T-helper 2 cell treated with Interferon-gamma antibody and Interleukin-4, amounts not matched to agents 5 μg/mL and 100 μg/mL, for 36 hours (primary cell): ENCODE measurements at regions not wholly inside any gene's neighbourhood (a gene's known extent, or its start where the extent isn't known, plus 50 kb on each side); places are given as distances from the start of the nearest gene placed in this dataset.

ENCODE experiments used
- DNase-seq: peaks from one replicate; pipeline ENCODE4 v3.0.0; 2021; ENCODE audit warnings: low spot score
- H3K27ac Mint-ChIP-seq: one replicate; pipeline ENCODE4 v1.8.0; 2021; ENCODE audit warnings: mild to moderate bottlenecking, mixed read lengths
- H3K27me3 Mint-ChIP-seq: one replicate; pipeline ENCODE4 v1.8.0; 2021; ENCODE audit warnings: low read depth, mixed read lengths
- H3K36me3 Mint-ChIP-seq: one replicate; pipeline ENCODE4 v1.8.0; 2021; ENCODE audit warnings: low read depth, mixed read lengths
- H3K4me1 Mint-ChIP-seq: one replicate; pipeline ENCODE4 v1.8.0; 2021; ENCODE audit warnings: low read depth, mixed read lengths
- H3K4me3 Mint-ChIP-seq: one replicate; pipeline ENCODE4 v1.8.0; 2022; ENCODE audit warnings: mild to moderate bottlenecking, moderate library complexity, mixed read lengths
- H3K9me3 Mint-ChIP-seq: one replicate; pipeline ENCODE4 v1.8.0; 2021; ENCODE audit warnings: mixed read lengths

DNA sequence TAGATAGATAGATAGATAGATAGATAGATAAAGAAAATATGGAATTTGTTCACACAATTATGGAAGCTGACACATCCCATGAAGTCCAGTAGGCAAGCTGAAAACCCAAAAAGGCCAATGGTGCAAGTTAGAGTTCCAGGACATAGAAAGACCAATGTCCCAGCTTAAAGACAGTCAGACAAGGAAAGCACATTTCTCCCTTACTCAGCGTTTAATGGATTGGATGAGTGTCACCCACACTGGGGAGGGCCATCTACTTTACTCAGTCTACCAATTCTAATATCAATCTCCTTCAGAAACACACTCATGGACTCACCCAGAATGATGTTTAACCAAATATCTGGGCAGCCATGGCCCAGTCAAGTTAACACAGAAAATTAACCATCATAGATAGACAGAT, 327.7 kb upstream of the CDH11 start:
- Mint-ChIP-seq H3K36me3 (no peaks in the 10 kb centered on the region), H3K27ac (no peak overlapping the region), H3K9me3 (peaks cover 53% of the 10 kb centered on the region), H3K4me1 (no peaks in the 10 kb centered on the region), H3K4me3 (no peak overlapping the region), H3K27me3 (no peaks in the 10 kb centered on the region)
- DNase-seq = no peak

GRCh38 chr16:65446427-65446826, 324.6 kb upstream of the CDH11 start:
- no peaks in the 10 kb centered on the region for H3K36me3 Mint-ChIP-seq
- H3K27ac Mint-ChIP-seq = no peak overlapping the region
- no peak overlapping the region for H3K4me3 Mint-ChIP-seq
- no peak for DNase-seq
- H3K4me1 Mint-ChIP-seq = no peaks in the 10 kb centered on the region
- H3K9me3 Mint-ChIP-seq = peaks cover 56% of the 10 kb centered on the region
- H3K27me3 Mint-ChIP-seq = no peaks in the 10 kb centered on the region

GRCh38 chr16:65445313-65446260, 323.7 kb upstream of the CDH11 start:
- no peaks in the 10 kb centered on the region for H3K4me1 Mint-ChIP-seq
- H3K27me3 Mint-ChIP-seq = no peaks in the 10 kb centered on the region
- no peak for DNase-seq
- H3K27ac Mint-ChIP-seq = no peak overlapping the region
- H3K9me3 Mint-ChIP-seq = peaks cover 57% of the 10 kb centered on the region
- H3K36me3 Mint-ChIP-seq = no peaks in the 10 kb centered on the region
- H3K4me3 Mint-ChIP-seq = no peak overlapping the region

GRCh38 chr16:65441501-65441900, 319.6 kb upstream of the CDH11 start:
- no peak for DNase-seq
- Mint-ChIP-seq H3K36me3 (no peaks in the 10 kb centered on the region), H3K9me3 (peaks cover 27% of the 10 kb centered on the region), H3K27ac (no peak overlapping the region), H3K4me1 (no peaks in the 10 kb centered on the region), H3K27me3 (no peaks in the 10 kb centered on the region), H3K4me3 (no peak overlapping the region)

- DNase-seq = no peak
- H3K9me3 Mint-ChIP-seq = peaks cover 29% of the 10 kb centered on the region
- no peak overlapping the region for H3K27ac Mint-ChIP-seq
- H3K4me3 Mint-ChIP-seq = no peak overlapping the region
- no peaks in the 10 kb centered on the region for H3K27me3 Mint-ChIP-seq
- H3K4me1 Mint-ChIP-seq = no peaks in the 10 kb centered on the region
- no peaks in the 10 kb centered on the region for H3K36me3 Mint-ChIP-seq
Observed at GRCh38 chr16:65429504-65430181, 307.8 kb upstream of the CDH11 start.

- H3K4me1 Mint-ChIP-seq = no peaks in the 10 kb centered on the region
- peaks cover 25% of the 10 kb centered on the region for H3K9me3 Mint-ChIP-seq
- H3K27ac Mint-ChIP-seq = no peak overlapping the region
- no peaks in the 10 kb centered on the region for H3K27me3 Mint-ChIP-seq
- H3K4me3 Mint-ChIP-seq = no peak overlapping the region
- no peak for DNase-seq
- H3K36me3 Mint-ChIP-seq = no peaks in the 10 kb centered on the region
Observed at GRCh38 chr16:65426484-65426883, 304.6 kb upstream of the CDH11 start.

DNA sequence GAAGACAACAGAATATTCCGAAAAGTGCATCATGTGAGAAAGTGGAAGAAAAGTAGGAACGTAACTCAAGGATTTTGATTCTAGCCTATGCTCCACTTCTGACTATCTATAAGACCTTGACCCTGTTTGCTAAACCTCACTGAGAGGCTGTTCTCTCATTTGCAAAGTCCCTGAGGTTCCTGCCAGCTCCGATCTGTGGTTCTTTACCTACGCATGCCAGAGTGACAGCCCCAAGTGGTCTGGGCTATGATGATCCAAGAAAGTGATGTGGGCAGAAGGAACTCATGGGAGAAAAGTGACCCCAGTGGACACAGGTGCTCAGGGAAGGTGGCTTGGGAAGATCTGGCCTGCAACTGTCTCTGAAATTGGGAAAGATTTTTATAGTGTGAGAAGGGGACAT, 301.1 kb upstream of the CDH11 start:
- H3K36me3 Mint-ChIP-seq = no peaks in the 10 kb centered on the region
- H3K4me1 Mint-ChIP-seq = no peaks in the 10 kb centered on the region
- no peaks in the 10 kb centered on the region for H3K27me3 Mint-ChIP-seq
- peaks cover 29% of the 10 kb centered on the region for H3K9me3 Mint-ChIP-seq
- H3K27ac Mint-ChIP-seq = no peak overlapping the region
- DNase-seq = no peak
- H3K4me3 Mint-ChIP-seq = no peak overlapping the region

DNA sequence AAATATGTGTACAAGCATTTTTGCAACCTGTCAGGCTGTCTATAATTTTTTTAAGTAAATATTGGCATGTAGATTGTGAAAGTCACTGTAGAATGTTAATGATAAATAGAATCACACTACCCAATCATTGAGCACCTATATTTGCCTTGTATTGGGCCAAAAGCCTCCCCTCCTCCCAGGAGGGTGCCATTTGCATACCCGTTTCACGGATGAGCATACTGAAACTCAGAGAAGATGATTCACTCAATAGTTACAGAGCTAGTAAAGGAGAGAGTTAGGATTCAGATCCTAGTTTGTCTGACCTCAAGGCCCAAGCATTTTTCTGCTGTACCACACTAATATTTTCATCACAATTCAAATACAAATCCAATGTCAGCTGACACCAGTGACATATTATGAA, 299.7 kb upstream of the CDH11 start:
- H3K27me3 Mint-ChIP-seq = no peaks in the 10 kb centered on the region
- no peaks in the 10 kb centered on the region for H3K36me3 Mint-ChIP-seq
- DNase-seq = no peak
- no peak overlapping the region for H3K27ac Mint-ChIP-seq
- no peaks in the 10 kb centered on the region for H3K4me1 Mint-ChIP-seq
- peaks cover 31% of the 10 kb centered on the region for H3K9me3 Mint-ChIP-seq
- no peak overlapping the region for H3K4me3 Mint-ChIP-seq

- Mint-ChIP-seq H3K36me3 (no peaks in the 10 kb centered on the region), H3K27me3 (no peaks in the 10 kb centered on the region), H3K27ac (no peak overlapping the region), H3K4me1 (no peaks in the 10 kb centered on the region), H3K4me3 (no peak overlapping the region), H3K9me3 (peaks cover 39% of the 10 kb centered on the region)
- DNase-seq = no peak
Observed at GRCh38 chr16:65418435-65418834, 296.6 kb upstream of the CDH11 start.

- H3K36me3 Mint-ChIP-seq = no peaks in the 10 kb centered on the region
- no peaks in the 10 kb centered on the region for H3K4me1 Mint-ChIP-seq
- no peaks in the 10 kb centered on the region for H3K27me3 Mint-ChIP-seq
- DNase-seq = no peak
- peaks cover 40% of the 10 kb centered on the region for H3K9me3 Mint-ChIP-seq
- no peak overlapping the region for H3K27ac Mint-ChIP-seq
- H3K4me3 Mint-ChIP-seq = no peak overlapping the region
Observed at GRCh38 chr16:65415460-65415859, 293.6 kb upstream of the CDH11 start.

DNA sequence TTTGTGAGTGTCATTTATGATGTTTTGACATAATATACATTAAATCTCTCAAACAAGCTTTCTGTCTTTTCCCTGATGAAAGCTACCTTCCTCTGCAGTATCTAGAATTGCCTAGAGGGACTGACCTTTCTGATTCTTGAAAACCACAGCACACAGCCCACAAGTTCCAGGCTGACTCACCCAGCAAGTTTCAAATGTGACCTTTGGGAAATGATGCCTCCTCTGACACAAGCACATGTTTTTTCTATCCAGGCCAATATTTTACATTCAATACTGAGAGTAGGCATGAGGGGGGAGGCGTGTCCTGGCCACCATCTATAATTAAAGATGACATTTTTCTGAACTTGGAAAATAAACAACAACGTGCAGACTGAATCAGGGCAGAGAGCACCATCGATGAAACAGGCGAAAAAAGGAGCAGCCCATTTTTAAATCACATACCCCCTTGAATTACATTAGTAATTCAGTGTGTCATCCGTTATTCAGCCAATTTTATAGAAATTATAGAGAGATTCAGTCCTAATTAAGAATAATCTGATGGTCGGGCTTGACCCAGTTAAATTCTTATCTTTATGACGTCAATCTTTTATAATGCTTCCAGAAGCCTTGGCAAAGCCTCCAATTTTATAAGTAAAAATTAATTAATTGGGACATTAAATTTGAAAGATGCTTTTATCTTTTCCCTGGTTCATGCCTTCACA, 292.6 kb upstream of the CDH11 start:
- Mint-ChIP-seq H3K27ac (no peak overlapping the region), H3K4me1 (no peaks in the 10 kb centered on the region), H3K27me3 (no peaks in the 10 kb centered on the region), H3K36me3 (no peaks in the 10 kb centered on the region), H3K4me3 (no peak overlapping the region), H3K9me3 (peaks cover 36% of the 10 kb centered on the region)
- no peak for DNase-seq

GRCh38 chr16:65413861-65414260, 292.0 kb upstream of the CDH11 start:
- H3K27me3 Mint-ChIP-seq = no peaks in the 10 kb centered on the region

DNA sequence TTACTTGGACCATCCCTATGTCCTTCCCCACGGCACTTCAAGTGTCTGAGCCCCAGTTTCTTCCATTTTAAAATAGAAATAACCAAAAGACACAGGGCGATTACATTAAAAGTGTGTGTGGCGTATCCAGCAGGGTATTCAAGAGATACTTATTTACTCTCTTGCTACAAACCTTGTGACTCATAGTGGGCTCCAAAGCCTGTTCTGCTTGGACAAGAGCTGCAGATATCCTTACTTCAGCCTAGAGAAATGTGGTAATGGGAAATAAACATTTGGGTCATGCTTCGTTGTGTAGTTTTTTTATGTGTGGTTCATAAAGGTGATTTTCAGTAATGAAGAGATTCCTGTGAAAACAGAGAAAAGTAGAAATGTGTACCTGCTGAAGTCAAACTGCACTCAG, 288.9 kb upstream of the CDH11 start:
- Mint-ChIP-seq H3K9me3 (peaks cover 26% of the 10 kb centered on the region), H3K4me1 (no peaks in the 10 kb centered on the region), H3K36me3 (no peaks in the 10 kb centered on the region), H3K27me3 (no peaks in the 10 kb centered on the region), H3K4me3 (no peak overlapping the region), H3K27ac (no peak overlapping the region)
- DNase-seq = no peak

More at GRCh38 chr16:65413861-65414260, 292.0 kb upstream of the CDH11 start:
- Mint-ChIP-seq H3K4me3 (no peak overlapping the region), H3K36me3 (no peaks in the 10 kb centered on the region), H3K4me1 (no peaks in the 10 kb centered on the region), H3K9me3 (peaks cover 30% of the 10 kb centered on the region), H3K27ac (no peak overlapping the region)
- no peak for DNase-seq

- H3K4me3 Mint-ChIP-seq = no peak overlapping the region
- DNase-seq = no peak
Observed at GRCh38 chr16:65409510-65409909, 287.6 kb upstream of the CDH11 start.

More at GRCh38 chr16:65409510-65409909, 287.6 kb upstream of the CDH11 start:
- Mint-ChIP-seq H3K27me3 (no peaks in the 10 kb centered on the region), H3K4me1 (no peaks in the 10 kb centered on the region), H3K27ac (no peak overlapping the region), H3K36me3 (no peaks in the 10 kb centered on the region), H3K9me3 (peaks cover 26% of the 10 kb centered on the region)
